DND-41 (cell line): ENCODE measurements at regions not wholly inside any gene's neighbourhood (a gene's known extent, or its start where the extent isn't known, plus 50 kb on each side); places are given as distances from the start of the nearest gene placed in this dataset.

Experiments used
- EZH2 ChIP-seq: IDR thresholded peaks from 3 replicates; pipeline ENCODE4 v1.6.1; 2012; ENCODE audit warnings: borderline replicate concordance, low read depth, mild to moderate bottlenecking, moderate library complexity, low read length, inconsistent platforms; ENCODE audit not compliant: severe bottlenecking
- TF ChIP-seq, protein P1 (sequence below): IDR thresholded peaks from 2 replicates; pipeline ENCODE4 v1.5.1; 2012; ENCODE audit warnings: borderline replicate concordance, low read length, moderate library complexity, mild to moderate bottlenecking; ENCODE audit not compliant: poor library complexity, severe bottlenecking; ENCODE audit errors: extremely low read depth

DNA sequence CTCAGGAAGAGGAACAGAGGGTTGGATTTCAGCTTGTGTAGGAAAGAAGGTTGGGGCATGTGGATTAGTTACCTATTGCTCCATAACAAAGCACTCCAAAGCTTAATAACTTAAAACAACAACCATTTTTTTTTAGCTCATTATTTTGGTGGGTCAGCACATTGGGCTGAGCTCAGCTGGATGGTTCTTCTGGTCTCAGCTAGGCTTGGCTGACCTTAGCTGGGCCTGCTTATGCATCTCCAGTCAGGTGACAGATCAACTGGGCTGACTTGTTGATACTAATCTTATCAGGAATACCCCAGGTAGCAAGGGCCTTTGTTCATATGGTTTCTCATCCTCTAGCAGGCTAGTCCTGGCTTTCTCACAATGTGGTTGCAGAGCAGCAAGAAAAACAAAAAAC, 106.4 kb downstream of the C11orf91 start:
- TF ChIP-seq, protein P1, sequence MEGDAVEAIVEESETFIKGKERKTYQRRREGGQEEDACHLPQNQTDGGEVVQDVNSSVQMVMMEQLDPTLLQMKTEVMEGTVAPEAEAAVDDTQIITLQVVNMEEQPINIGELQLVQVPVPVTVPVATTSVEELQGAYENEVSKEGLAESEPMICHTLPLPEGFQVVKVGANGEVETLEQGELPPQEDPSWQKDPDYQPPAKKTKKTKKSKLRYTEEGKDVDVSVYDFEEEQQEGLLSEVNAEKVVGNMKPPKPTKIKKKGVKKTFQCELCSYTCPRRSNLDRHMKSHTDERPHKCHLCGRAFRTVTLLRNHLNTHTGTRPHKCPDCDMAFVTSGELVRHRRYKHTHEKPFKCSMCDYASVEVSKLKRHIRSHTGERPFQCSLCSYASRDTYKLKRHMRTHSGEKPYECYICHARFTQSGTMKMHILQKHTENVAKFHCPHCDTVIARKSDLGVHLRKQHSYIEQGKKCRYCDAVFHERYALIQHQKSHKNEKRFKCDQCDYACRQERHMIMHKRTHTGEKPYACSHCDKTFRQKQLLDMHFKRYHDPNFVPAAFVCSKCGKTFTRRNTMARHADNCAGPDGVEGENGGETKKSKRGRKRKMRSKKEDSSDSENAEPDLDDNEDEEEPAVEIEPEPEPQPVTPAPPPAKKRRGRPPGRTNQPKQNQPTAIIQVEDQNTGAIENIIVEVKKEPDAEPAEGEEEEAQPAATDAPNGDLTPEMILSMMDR = no peak
- TF ChIP-seq EZH2 = no peak
